HCT116 (cell line): ENCODE measurements at regions not wholly inside any gene's neighbourhood (a gene's known extent, or its start where the extent isn't known, plus 50 kb on each side); places are given as distances from the start of the nearest gene placed in this dataset.

Source experiments
- EGR1 ChIP-seq: IDR thresholded peaks from 2 replicates; pipeline ENCODE4 v1.6.1; 2012; ENCODE audit warnings: low read depth
- EZH2 ChIP-seq: fragments of 200-600 bp; sonication (generic); IDR thresholded peaks from 2 replicates; pipeline ENCODE4 v1.6.1; 2017; ENCODE audit warnings: antibody characterized with exemption, mixed run types
- POLR2A ChIP-seq: IDR thresholded peaks from 2 replicates; pipeline ENCODE4 v1.7.0; 2011; ENCODE audit warnings: borderline replicate concordance; ENCODE audit not compliant: insufficient read depth, insufficient read length; ENCODE audit errors: extremely low read depth
- POLR2AphosphoS5 ChIP-seq: IDR thresholded peaks from 2 replicates; pipeline ENCODE4 v1.6.1; 2011; ENCODE audit warnings: mild to moderate bottlenecking, low read depth, low read length, moderate library complexity
- RAD21 ChIP-seq: IDR thresholded peaks from 2 replicates; pipeline ENCODE4 v1.6.1; 2012; ENCODE audit warnings: low read depth, mild to moderate bottlenecking
- SP1 ChIP-seq: IDR thresholded peaks from 2 replicates; pipeline ENCODE4 v1.6.1; 2012; ENCODE audit warnings: low read depth
- YY1 ChIP-seq: IDR thresholded peaks from 2 replicates; pipeline ENCODE4 v1.6.1; 2011; ENCODE audit warnings: low read length, low read depth, moderate library complexity, mild to moderate bottlenecking; ENCODE audit not compliant: insufficient replicate concordance; ENCODE audit errors: extremely low read depth
- ZNF274 ChIP-seq: fragments of 200-500 bp; sonication (Bioruptor generic); IDR thresholded peaks from 2 replicates; pipeline ENCODE4 v1.6.1; 2014; ENCODE audit warnings: mild to moderate bottlenecking, low read depth, low read length, inconsistent platforms
- TF ChIP-seq, protein P1 (sequence below), 3 experiments: fragments of 200-600 bp in 1 of 3; sonication (generic) in 1 of 3; IDR thresholded peaks in 2 of 3; conservative IDR thresholded peaks in 1 of 3; 2 replicates each; pipeline ENCODE4 v1.5.1; 2012 to 2017; ENCODE audit warnings: low read depth in 2 of 3, low read length in 2 of 3, antibody characterized with exemption in 1 of 3, borderline replicate concordance in 1 of 3, control low read depth in 1 of 3, mild to moderate bottlenecking in 1 of 3, mixed read lengths in 1 of 3, mixed run types in 1 of 3, moderate library complexity in 1 of 3; ENCODE audit not compliant: insufficient read depth in 1 of 3
- TF ChIP-seq, protein P2 (sequence below): IDR thresholded peaks from 2 replicates; pipeline ENCODE4 v1.6.1; 2012
- TF ChIP-seq, protein P3 (sequence below): IDR thresholded peaks from 2 replicates; pipeline ENCODE4 v1.6.1; 2012; ENCODE audit warnings: low read depth
- TF ChIP-seq, protein P4 (sequence below): IDR thresholded peaks from 2 replicates; pipeline ENCODE4 v1.6.1; 2011; ENCODE audit warnings: mild to moderate bottlenecking, low read length, moderate library complexity; ENCODE audit not compliant: insufficient replicate concordance; ENCODE audit errors: extremely low read depth
- TF ChIP-seq, protein P5 (sequence below): IDR thresholded peaks from 2 replicates; pipeline ENCODE4 v1.6.1; 2012

DNA sequence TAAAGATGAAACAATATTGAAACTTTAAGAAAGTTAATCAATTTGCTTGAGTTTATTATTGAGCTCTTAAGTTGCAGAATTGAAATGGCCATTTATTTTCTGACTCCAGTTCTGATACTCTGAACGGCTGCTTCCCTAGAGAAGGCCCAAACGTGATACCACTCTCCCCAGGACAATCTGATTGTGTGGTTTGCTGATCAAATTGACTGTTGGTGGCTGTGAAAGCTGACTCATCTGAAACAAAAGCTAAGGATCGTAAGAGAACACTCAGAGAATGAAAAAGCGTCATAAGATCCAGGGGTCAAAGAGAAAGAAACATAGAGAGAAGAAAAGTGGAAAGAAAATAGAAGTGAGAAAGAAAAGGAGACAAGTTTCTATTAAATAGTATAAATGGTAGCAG, 147.2 kb downstream of the IZUMO3 start:
- TF ChIP-seq POLR2A (no peak), EGR1 (no peak), EZH2 (no peak), POLR2AphosphoS5 (no peak), SP1 (no peak), RAD21 (no peak), YY1 (no peak), ZNF274 (no peak)
- TF ChIP-seq, protein P1, sequence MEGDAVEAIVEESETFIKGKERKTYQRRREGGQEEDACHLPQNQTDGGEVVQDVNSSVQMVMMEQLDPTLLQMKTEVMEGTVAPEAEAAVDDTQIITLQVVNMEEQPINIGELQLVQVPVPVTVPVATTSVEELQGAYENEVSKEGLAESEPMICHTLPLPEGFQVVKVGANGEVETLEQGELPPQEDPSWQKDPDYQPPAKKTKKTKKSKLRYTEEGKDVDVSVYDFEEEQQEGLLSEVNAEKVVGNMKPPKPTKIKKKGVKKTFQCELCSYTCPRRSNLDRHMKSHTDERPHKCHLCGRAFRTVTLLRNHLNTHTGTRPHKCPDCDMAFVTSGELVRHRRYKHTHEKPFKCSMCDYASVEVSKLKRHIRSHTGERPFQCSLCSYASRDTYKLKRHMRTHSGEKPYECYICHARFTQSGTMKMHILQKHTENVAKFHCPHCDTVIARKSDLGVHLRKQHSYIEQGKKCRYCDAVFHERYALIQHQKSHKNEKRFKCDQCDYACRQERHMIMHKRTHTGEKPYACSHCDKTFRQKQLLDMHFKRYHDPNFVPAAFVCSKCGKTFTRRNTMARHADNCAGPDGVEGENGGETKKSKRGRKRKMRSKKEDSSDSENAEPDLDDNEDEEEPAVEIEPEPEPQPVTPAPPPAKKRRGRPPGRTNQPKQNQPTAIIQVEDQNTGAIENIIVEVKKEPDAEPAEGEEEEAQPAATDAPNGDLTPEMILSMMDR (IDR thresholded peaks at IDR 0.05 in 2 of 3, conservative IDR thresholded peaks at IDR 0.05 in 1 of 3; ENCODE audit: borderline replicate concordance in 1 of 3, insufficient read depth in 1 of 3, low read depth in 2 of 3, low read length in 2 of 3) = no peak
- TF ChIP-seq, protein P2, sequence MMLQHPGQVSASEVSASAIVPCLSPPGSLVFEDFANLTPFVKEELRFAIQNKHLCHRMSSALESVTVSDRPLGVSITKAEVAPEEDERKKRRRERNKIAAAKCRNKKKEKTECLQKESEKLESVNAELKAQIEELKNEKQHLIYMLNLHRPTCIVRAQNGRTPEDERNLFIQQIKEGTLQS = no peak
- TF ChIP-seq, protein P3, sequence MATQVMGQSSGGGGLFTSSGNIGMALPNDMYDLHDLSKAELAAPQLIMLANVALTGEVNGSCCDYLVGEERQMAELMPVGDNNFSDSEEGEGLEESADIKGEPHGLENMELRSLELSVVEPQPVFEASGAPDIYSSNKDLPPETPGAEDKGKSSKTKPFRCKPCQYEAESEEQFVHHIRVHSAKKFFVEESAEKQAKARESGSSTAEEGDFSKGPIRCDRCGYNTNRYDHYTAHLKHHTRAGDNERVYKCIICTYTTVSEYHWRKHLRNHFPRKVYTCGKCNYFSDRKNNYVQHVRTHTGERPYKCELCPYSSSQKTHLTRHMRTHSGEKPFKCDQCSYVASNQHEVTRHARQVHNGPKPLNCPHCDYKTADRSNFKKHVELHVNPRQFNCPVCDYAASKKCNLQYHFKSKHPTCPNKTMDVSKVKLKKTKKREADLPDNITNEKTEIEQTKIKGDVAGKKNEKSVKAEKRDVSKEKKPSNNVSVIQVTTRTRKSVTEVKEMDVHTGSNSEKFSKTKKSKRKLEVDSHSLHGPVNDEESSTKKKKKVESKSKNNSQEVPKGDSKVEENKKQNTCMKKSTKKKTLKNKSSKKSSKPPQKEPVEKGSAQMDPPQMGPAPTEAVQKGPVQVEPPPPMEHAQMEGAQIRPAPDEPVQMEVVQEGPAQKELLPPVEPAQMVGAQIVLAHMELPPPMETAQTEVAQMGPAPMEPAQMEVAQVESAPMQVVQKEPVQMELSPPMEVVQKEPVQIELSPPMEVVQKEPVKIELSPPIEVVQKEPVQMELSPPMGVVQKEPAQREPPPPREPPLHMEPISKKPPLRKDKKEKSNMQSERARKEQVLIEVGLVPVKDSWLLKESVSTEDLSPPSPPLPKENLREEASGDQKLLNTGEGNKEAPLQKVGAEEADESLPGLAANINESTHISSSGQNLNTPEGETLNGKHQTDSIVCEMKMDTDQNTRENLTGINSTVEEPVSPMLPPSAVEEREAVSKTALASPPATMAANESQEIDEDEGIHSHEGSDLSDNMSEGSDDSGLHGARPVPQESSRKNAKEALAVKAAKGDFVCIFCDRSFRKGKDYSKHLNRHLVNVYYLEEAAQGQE = no peak
- TF ChIP-seq, protein P4, sequence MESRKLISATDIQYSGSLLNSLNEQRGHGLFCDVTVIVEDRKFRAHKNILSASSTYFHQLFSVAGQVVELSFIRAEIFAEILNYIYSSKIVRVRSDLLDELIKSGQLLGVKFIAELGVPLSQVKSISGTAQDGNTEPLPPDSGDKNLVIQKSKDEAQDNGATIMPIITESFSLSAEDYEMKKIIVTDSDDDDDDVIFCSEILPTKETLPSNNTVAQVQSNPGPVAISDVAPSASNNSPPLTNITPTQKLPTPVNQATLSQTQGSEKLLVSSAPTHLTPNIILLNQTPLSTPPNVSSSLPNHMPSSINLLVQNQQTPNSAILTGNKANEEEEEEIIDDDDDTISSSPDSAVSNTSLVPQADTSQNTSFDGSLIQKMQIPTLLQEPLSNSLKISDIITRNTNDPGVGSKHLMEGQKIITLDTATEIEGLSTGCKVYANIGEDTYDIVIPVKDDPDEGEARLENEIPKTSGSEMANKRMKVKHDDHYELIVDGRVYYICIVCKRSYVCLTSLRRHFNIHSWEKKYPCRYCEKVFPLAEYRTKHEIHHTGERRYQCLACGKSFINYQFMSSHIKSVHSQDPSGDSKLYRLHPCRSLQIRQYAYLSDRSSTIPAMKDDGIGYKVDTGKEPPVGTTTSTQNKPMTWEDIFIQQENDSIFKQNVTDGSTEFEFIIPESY = no peak
- TF ChIP-seq, protein P5, sequence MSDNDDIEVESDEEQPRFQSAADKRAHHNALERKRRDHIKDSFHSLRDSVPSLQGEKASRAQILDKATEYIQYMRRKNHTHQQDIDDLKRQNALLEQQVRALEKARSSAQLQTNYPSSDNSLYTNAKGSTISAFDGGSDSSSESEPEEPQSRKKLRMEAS = no peak
